GM12878 (cell line): ENCODE measurements at regions not wholly inside any gene's neighbourhood (a gene's known extent, or its start where the extent isn't known, plus 50 kb on each side); places are given as distances from the start of the nearest gene placed in this dataset.

Experiments
- ATF7 ChIP-seq: fragments of 450-650 bp; IDR thresholded peaks from 2 replicates; pipeline ENCODE4 v1.6.1; 2016; ENCODE audit warnings: low read depth, mild to moderate bottlenecking
- CHD1 ChIP-seq: IDR thresholded peaks from 2 replicates; pipeline ENCODE4 v1.6.1; 2012; ENCODE audit warnings: low read depth, low read length, improper control_type of control experiment
- CHD4 ChIP-seq: fragments of 200-600 bp; sonication (generic); IDR thresholded peaks from 2 replicates; pipeline ENCODE4 v1.6.1; 2016; ENCODE audit warnings: mild to moderate bottlenecking
- FOXK2 ChIP-seq: fragments of 450-650 bp; IDR thresholded peaks from 2 replicates; pipeline ENCODE4 v1.6.1; 2017; ENCODE audit warnings: mild to moderate bottlenecking, moderate library complexity
- NFIC ChIP-seq: IDR thresholded peaks from 2 replicates; pipeline ENCODE4 v1.6.1; 2012; ENCODE audit warnings: low read depth, mild to moderate bottlenecking, inconsistent platforms, low read length, moderate library complexity
- NR2F1 ChIP-seq: fragments of 450-650 bp; conservative IDR thresholded peaks from 2 replicates; pipeline ENCODE4 v1.6.1; 2017; ENCODE audit warnings: mild to moderate bottlenecking
- PAX8 ChIP-seq: fragments of 450-650 bp; IDR thresholded peaks from 2 replicates; pipeline ENCODE4 v1.6.1; 2017; ENCODE audit warnings: mild to moderate bottlenecking, moderate library complexity
- PML ChIP-seq: IDR thresholded peaks from 2 replicates; pipeline ENCODE4 v1.6.1; 2012; ENCODE audit warnings: low read length, inconsistent platforms
- RBBP5 ChIP-seq: fragments of 200-600 bp; sonication (generic); conservative IDR thresholded peaks from 2 replicates; pipeline ENCODE4 v1.6.1; 2016
- SMAD5 ChIP-seq: IDR thresholded peaks from 2 replicates; pipeline ENCODE4 v1.6.1; 2016; ENCODE audit warnings: antibody characterized with exemption, low read depth
- TAF1 ChIP-seq: IDR thresholded peaks from 2 replicates; pipeline ENCODE4 v1.6.1; 2011; ENCODE audit warnings: mild to moderate bottlenecking, low read depth, low read length, borderline replicate concordance
- YBX1 ChIP-seq: fragments of 450-650 bp; IDR thresholded peaks from 2 replicates; pipeline ENCODE4 v1.6.1; 2016; ENCODE audit warnings: antibody characterized with exemption
- ZNF207 ChIP-seq: fragments of 450-650 bp; IDR thresholded peaks from 2 replicates; pipeline ENCODE4 v1.6.1; 2014; ENCODE audit warnings: antibody characterized with exemption, mild to moderate bottlenecking, borderline replicate concordance
- TF ChIP-seq, protein P1 (sequence below): IDR thresholded peaks from 2 replicates; pipeline ENCODE4 v1.6.1; 2011; ENCODE audit warnings: low read depth, low read length, improper control_type of control experiment, borderline replicate concordance
- TF ChIP-seq, protein P2 (sequence below): fragments of 450-650 bp; IDR thresholded peaks from 2 replicates; pipeline ENCODE4 v1.6.1; 2017; ENCODE audit warnings: mild to moderate bottlenecking
- TF ChIP-seq, protein P3 (sequence below): fragments of 450-650 bp; formaldehyde crosslinking; IDR thresholded peaks from 2 replicates; pipeline ENCODE4 v1.4.0; 2022; ENCODE audit warnings: mild to moderate bottlenecking, moderate library complexity
- TF ChIP-seq, protein P4 (sequence below): fragments of 450-650 bp; IDR thresholded peaks from 2 replicates; pipeline ENCODE4 v1.6.1; 2017; ENCODE audit warnings: mild to moderate bottlenecking, moderate library complexity
- TF ChIP-seq, protein P5 (sequence below), 3 experiments: IDR thresholded peaks in 2 of 3; conservative IDR thresholded peaks in 1 of 3; 2 replicates each; pipeline ENCODE4 v1.5.1; 2011; ENCODE audit warnings: low read depth in 3 of 3, low read length in 3 of 3, mild to moderate bottlenecking in 3 of 3, control low read depth in 2 of 3, moderate library complexity in 2 of 3, inconsistent platforms in 1 of 3, mixed read lengths in 1 of 3; ENCODE audit not compliant: control insufficient read depth in 2 of 3, insufficient read depth in 1 of 3; ENCODE audit errors: extremely low read depth in 1 of 3
- TF ChIP-seq, protein P6 (sequence below): fragments of 450-650 bp; IDR thresholded peaks from 2 replicates; pipeline ENCODE4 v1.6.1; 2016; ENCODE audit warnings: mild to moderate bottlenecking

DNA sequence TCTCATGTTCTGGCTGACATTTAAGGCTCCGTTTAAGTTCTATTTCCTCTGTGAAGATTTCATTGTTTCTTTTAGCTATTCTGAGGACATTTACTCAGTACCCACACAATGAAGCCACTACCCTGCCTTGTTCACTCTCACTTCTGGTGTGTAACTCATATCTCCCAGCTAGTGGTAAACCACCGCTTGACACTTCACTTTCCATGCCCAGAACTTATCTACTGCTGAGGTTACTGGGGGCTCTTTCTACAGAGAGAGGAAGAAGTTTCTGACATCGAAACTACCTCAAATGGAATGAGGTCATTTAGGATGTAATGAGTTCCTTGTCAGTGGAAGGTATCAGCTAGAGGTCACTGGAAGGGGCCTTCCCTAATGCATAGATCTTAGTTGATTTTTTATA, 501.5 kb downstream of the DMAC1 start (continued):
- TF ChIP-seq, protein P1, sequence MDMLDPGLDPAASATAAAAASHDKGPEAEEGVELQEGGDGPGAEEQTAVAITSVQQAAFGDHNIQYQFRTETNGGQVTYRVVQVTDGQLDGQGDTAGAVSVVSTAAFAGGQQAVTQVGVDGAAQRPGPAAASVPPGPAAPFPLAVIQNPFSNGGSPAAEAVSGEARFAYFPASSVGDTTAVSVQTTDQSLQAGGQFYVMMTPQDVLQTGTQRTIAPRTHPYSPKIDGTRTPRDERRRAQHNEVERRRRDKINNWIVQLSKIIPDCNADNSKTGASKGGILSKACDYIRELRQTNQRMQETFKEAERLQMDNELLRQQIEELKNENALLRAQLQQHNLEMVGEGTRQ, result no peak
- TF ChIP-seq SMAD5, result no peak
- TF ChIP-seq NFIC, result peak; percentile 99
- TF ChIP-seq NR2F1, result peak; percentile 98
- TF ChIP-seq, protein P2, sequence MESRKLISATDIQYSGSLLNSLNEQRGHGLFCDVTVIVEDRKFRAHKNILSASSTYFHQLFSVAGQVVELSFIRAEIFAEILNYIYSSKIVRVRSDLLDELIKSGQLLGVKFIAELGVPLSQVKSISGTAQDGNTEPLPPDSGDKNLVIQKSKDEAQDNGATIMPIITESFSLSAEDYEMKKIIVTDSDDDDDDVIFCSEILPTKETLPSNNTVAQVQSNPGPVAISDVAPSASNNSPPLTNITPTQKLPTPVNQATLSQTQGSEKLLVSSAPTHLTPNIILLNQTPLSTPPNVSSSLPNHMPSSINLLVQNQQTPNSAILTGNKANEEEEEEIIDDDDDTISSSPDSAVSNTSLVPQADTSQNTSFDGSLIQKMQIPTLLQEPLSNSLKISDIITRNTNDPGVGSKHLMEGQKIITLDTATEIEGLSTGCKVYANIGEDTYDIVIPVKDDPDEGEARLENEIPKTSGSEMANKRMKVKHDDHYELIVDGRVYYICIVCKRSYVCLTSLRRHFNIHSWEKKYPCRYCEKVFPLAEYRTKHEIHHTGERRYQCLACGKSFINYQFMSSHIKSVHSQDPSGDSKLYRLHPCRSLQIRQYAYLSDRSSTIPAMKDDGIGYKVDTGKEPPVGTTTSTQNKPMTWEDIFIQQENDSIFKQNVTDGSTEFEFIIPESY, result no peak
- TF ChIP-seq TAF1, result no peak
- TF ChIP-seq, protein P3, sequence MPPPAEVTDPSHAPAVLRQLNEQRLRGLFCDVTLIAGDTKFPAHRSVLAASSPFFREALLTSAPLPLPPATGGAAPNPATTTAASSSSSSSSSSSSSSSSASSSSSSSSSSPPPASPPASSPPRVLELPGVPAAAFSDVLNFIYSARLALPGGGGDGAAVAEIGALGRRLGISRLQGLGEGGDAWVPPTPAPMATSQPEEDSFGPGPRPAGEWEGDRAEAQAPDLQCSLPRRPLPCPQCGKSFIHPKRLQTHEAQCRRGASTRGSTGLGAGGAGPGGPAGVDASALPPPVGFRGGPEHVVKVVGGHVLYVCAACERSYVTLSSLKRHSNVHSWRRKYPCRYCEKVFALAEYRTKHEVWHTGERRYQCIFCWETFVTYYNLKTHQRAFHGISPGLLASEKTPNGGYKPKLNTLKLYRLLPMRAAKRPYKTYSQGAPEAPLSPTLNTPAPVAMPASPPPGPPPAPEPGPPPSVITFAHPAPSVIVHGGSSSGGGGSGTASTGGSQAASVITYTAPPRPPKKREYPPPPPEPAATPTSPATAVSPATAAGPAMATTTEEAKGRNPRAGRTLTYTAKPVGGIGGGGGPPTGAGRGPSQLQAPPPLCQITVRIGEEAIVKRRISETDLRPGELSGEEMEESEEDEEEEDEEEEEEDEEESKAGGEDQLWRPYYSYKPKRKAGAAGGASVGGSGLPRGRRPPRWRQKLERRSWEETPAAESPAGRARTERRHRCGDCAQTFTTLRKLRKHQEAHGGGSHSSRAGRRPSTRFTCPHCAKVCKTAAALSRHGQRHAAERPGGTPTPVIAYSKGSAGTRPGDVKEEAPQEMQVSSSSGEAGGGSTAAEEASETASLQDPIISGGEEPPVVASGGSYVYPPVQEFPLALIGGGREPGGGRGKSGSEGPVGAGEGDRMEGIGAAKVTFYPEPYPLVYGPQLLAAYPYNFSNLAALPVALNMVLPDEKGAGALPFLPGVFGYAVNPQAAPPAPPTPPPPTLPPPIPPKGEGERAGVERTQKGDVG (CRISPR knock-in tag), result no peak
- peak; percentile 99 for TF ChIP-seq ATF7
- no peak for TF ChIP-seq RBBP5
- no peak for TF ChIP-seq CHD1
- TF ChIP-seq, protein P4, sequence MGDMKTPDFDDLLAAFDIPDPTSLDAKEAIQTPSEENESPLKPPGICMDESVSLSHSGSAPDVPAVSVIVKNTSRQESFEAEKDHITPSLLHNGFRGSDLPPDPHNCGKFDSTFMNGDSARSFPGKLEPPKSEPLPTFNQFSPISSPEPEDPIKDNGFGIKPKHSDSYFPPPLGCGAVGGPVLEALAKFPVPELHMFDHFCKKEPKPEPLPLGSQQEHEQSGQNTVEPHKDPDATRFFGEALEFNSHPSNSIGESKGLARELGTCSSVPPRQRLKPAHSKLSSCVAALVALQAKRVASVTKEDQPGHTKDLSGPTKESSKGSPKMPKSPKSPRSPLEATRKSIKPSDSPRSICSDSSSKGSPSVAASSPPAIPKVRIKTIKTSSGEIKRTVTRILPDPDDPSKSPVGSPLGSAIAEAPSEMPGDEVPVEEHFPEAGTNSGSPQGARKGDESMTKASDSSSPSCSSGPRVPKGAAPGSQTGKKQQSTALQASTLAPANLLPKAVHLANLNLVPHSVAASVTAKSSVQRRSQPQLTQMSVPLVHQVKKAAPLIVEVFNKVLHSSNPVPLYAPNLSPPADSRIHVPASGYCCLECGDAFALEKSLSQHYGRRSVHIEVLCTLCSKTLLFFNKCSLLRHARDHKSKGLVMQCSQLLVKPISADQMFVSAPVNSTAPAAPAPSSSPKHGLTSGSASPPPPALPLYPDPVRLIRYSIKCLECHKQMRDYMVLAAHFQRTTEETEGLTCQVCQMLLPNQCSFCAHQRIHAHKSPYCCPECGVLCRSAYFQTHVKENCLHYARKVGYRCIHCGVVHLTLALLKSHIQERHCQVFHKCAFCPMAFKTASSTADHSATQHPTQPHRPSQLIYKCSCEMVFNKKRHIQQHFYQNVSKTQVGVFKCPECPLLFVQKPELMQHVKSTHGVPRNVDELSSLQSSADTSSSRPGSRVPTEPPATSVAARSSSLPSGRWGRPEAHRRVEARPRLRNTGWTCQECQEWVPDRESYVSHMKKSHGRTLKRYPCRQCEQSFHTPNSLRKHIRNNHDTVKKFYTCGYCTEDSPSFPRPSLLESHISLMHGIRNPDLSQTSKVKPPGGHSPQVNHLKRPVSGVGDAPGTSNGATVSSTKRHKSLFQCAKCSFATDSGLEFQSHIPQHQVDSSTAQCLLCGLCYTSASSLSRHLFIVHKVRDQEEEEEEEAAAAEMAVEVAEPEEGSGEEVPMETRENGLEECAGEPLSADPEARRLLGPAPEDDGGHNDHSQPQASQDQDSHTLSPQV, result no peak
- no peak for TF ChIP-seq FOXK2
- TF ChIP-seq, protein P5, sequence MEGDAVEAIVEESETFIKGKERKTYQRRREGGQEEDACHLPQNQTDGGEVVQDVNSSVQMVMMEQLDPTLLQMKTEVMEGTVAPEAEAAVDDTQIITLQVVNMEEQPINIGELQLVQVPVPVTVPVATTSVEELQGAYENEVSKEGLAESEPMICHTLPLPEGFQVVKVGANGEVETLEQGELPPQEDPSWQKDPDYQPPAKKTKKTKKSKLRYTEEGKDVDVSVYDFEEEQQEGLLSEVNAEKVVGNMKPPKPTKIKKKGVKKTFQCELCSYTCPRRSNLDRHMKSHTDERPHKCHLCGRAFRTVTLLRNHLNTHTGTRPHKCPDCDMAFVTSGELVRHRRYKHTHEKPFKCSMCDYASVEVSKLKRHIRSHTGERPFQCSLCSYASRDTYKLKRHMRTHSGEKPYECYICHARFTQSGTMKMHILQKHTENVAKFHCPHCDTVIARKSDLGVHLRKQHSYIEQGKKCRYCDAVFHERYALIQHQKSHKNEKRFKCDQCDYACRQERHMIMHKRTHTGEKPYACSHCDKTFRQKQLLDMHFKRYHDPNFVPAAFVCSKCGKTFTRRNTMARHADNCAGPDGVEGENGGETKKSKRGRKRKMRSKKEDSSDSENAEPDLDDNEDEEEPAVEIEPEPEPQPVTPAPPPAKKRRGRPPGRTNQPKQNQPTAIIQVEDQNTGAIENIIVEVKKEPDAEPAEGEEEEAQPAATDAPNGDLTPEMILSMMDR (IDR thresholded peaks at IDR 0.05 in 2 of 3, conservative IDR thresholded peaks at IDR 0.05 in 1 of 3; ENCODE audit: control insufficient read depth in 2 of 3, extremely low read depth in 1 of 3, insufficient read depth in 1 of 3, low read depth in 3 of 3, low read length in 3 of 3), result no peak
- TF ChIP-seq, protein P6, sequence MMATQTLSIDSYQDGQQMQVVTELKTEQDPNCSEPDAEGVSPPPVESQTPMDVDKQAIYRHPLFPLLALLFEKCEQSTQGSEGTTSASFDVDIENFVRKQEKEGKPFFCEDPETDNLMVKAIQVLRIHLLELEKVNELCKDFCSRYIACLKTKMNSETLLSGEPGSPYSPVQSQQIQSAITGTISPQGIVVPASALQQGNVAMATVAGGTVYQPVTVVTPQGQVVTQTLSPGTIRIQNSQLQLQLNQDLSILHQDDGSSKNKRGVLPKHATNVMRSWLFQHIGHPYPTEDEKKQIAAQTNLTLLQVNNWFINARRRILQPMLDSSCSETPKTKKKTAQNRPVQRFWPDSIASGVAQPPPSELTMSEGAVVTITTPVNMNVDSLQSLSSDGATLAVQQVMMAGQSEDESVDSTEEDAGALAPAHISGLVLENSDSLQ, result peak; percentile 73; the same call in 1 of the 2 replicates
- peak; percentile 88 for TF ChIP-seq PML
- no peak for TF ChIP-seq PAX8
- no peak for TF ChIP-seq CHD4
- no peak; the same call in 1 of the 2 replicates for TF ChIP-seq YBX1
- TF ChIP-seq ZNF207, result 0 out of 2 replicates have a peak, but pooled peaks have one; percentile 82
